ENCODE measurements at regions not wholly inside any gene's neighbourhood (a gene's known extent, or its start where the extent isn't known, plus 50 kb on each side); places are given as distances from the start of the nearest gene placed in this dataset.

- TF ChIP-seq CTCF (conservative IDR thresholded peaks at IDR 0.05; ENCODE audit: low read length) (no peak), EZH2phosphoT487 (IDR thresholded peaks at IDR 0.05; ENCODE audit: borderline replicate concordance) (no peak)
Measured at GRCh38 chr3:101992863-101993262, 143.5 kb downstream of the NFKBIZ start.

Measured in Loucy (cell line).